ENCODE measurements at regions not wholly inside any gene's neighbourhood (a gene's known extent, or its start where the extent isn't known, plus 50 kb on each side); places are given as distances from the start of the nearest gene placed in this dataset.

DNA sequence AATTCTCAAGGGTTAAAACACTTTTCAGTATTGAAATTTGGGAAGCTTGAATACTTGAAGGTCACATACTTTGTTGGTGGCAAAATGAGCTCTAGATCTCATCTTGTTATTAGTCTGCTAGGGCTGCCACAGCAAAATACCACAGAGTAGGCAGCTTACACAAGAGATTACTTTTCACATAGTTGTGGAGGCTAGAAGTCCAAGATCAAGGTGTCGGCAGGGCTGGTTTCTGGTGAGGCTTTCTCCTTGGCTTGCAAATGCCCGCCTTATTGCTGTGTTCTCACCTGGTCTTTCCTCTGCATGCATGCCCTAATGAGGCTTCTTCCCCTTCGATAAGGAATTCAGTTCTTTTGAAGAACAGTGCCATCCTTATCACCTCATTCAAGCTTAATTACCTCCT lies 270.8 kb upstream of the ANKRD55 start:
- Histone ChIP-seq H3K9me2 (replicated peaks; ENCODE audit: low read depth, low read length) (no peaks in the 10 kb centered on the region), H3K36me3 (ENCODE audit: insufficient read depth, low read length) (no peaks in the 10 kb centered on the region), H2AFZ (ENCODE audit: low read length) (no peak overlapping the region), H3K4me1 (ENCODE audit: insufficient read depth, low read length, poor library complexity, severe bottlenecking) (peaks cover 7% of the 10 kb centered on the region), H3K27me3 (ENCODE audit: insufficient read depth, low read length, poor library complexity, severe bottlenecking) (no peaks in the 10 kb centered on the region), H3K9ac (ENCODE audit: low read depth, low read length, poor library complexity, severe bottlenecking) (no peak overlapping the region), H4K20me1 (ENCODE audit: insufficient read depth, low read length, poor library complexity, severe bottlenecking) (no peaks in the 10 kb centered on the region), H3K79me2 (ENCODE audit: insufficient read depth, low read length) (no peaks in the 10 kb centered on the region), H3K9me3 (ENCODE audit: insufficient read depth, low read depth, low read length) (no peaks in the 10 kb centered on the region), H3K4me3 (ENCODE audit: low read length, poor library complexity, severe bottlenecking) (no peak overlapping the region), H3F3A (ENCODE audit: low read depth) (no peaks in the 10 kb centered on the region), H3K4me2 (ENCODE audit: low read depth, low read length, poor library complexity, severe bottlenecking) (no peak overlapping the region)
- no peak for TF ChIP-seq EZH2phosphoT487 (IDR thresholded peaks at IDR 0.05; ENCODE audit: borderline replicate concordance)
- TF ChIP-seq, protein P1, sequence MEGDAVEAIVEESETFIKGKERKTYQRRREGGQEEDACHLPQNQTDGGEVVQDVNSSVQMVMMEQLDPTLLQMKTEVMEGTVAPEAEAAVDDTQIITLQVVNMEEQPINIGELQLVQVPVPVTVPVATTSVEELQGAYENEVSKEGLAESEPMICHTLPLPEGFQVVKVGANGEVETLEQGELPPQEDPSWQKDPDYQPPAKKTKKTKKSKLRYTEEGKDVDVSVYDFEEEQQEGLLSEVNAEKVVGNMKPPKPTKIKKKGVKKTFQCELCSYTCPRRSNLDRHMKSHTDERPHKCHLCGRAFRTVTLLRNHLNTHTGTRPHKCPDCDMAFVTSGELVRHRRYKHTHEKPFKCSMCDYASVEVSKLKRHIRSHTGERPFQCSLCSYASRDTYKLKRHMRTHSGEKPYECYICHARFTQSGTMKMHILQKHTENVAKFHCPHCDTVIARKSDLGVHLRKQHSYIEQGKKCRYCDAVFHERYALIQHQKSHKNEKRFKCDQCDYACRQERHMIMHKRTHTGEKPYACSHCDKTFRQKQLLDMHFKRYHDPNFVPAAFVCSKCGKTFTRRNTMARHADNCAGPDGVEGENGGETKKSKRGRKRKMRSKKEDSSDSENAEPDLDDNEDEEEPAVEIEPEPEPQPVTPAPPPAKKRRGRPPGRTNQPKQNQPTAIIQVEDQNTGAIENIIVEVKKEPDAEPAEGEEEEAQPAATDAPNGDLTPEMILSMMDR (conservative IDR thresholded peaks at IDR 0.05; ENCODE audit: low read length) = no peak

DNA sequence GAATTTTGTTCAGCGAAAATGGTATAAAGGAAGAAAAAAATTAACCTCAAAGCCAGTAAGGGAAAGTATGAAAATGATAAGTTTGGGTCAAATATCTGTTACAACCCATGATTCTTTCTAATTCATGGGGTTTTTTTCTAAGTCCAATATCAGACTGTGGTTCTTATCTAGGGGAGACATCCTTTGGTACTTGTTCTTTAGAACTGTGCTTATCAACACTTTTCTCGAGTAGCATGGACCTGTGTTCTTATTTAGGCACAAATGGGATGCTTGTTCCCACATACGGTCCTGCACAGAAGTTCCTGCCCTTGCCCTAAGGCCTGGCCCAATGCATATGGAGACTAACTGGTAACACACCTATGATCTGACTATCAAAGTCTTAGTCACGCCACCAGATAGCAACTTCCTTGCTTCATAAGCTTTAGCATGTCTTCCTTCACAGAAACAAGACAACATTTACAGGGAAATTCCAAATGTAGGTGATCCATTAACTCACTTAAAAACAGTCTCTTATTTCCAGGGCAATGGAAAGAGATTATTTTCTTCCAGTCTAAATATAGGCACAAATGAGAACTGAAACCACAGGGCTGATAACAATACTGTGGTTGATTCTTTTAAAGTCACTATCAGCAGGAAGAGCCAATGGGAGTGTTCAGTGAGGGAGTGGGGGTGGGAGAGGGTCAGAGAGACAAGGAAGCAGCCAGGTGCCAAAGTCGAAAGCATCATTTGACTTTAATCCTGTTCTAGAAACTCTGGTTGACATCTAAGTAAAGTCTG lies 268.8 kb upstream of the ANKRD55 start:
- Histone ChIP-seq H3K27me3 (ENCODE audit: insufficient read depth, low read length, poor library complexity, severe bottlenecking) (no peaks in the 10 kb centered on the region), H3K9me2 (replicated peaks; ENCODE audit: low read depth, low read length) (no peaks in the 10 kb centered on the region), H4K20me1 (ENCODE audit: insufficient read depth, low read length, poor library complexity, severe bottlenecking) (no peaks in the 10 kb centered on the region), H3K36me3 (ENCODE audit: insufficient read depth, low read length) (no peaks in the 10 kb centered on the region), H3K79me2 (ENCODE audit: insufficient read depth, low read length) (no peaks in the 10 kb centered on the region), H3K4me1 (ENCODE audit: insufficient read depth, low read length, poor library complexity, severe bottlenecking) (peaks cover 7% of the 10 kb centered on the region), H3K9me3 (ENCODE audit: insufficient read depth, low read depth, low read length) (no peaks in the 10 kb centered on the region), H3K9ac (ENCODE audit: low read depth, low read length, poor library complexity, severe bottlenecking) (no peak overlapping the region), H2AFZ (ENCODE audit: low read length) (no peak overlapping the region), H3K4me3 (ENCODE audit: low read length, poor library complexity, severe bottlenecking) (no peak overlapping the region), H3F3A (ENCODE audit: low read depth) (no peaks in the 10 kb centered on the region), H3K4me2 (ENCODE audit: low read depth, low read length, poor library complexity, severe bottlenecking) (no peak overlapping the region)
- no peak for TF ChIP-seq EZH2phosphoT487 (IDR thresholded peaks at IDR 0.05; ENCODE audit: borderline replicate concordance)
- TF ChIP-seq, protein P1 (conservative IDR thresholded peaks at IDR 0.05; ENCODE audit: low read length) = no peak

GRCh38 chr5:56499901-56500300 lies 266.8 kb upstream of the ANKRD55 start:
- H2AFZ ChIP-seq (ENCODE audit: low read length) = no peak overlapping the region
- H3K27me3 ChIP-seq (ENCODE audit: insufficient read depth, low read length, poor library complexity, severe bottlenecking) = no peaks in the 10 kb centered on the region
- H3K9me3 ChIP-seq (ENCODE audit: insufficient read depth, low read depth, low read length) = no peaks in the 10 kb centered on the region
- no peaks in the 10 kb centered on the region for H3K36me3 ChIP-seq (ENCODE audit: insufficient read depth, low read length)
- no peak overlapping the region for H3K4me3 ChIP-seq (ENCODE audit: low read length, poor library complexity, severe bottlenecking)
- no peaks in the 10 kb centered on the region for H3K9me2 ChIP-seq (replicated peaks; ENCODE audit: low read depth, low read length)
- H4K20me1 ChIP-seq (ENCODE audit: insufficient read depth, low read length, poor library complexity, severe bottlenecking) = no peaks in the 10 kb centered on the region
- no peak overlapping the region for H3K4me2 ChIP-seq (ENCODE audit: low read depth, low read length, poor library complexity, severe bottlenecking)
- no peaks in the 10 kb centered on the region for H3K79me2 ChIP-seq (ENCODE audit: insufficient read depth, low read length)
- peaks cover 7% of the 10 kb centered on the region for H3K4me1 ChIP-seq (ENCODE audit: insufficient read depth, low read length, poor library complexity, severe bottlenecking)
- TF ChIP-seq EZH2phosphoT487 (IDR thresholded peaks at IDR 0.05; ENCODE audit: borderline replicate concordance) = no peak
- H3K9ac ChIP-seq (ENCODE audit: low read depth, low read length, poor library complexity, severe bottlenecking) = no peak overlapping the region
- H3F3A ChIP-seq (ENCODE audit: low read depth) = no peaks in the 10 kb centered on the region

- Histone ChIP-seq H3K9me2 (replicated peaks; ENCODE audit: low read depth, low read length) (no peaks in the 10 kb centered on the region), H3K4me2 (ENCODE audit: low read depth, low read length, poor library complexity, severe bottlenecking) (no peak overlapping the region), H3K9me3 (ENCODE audit: insufficient read depth, low read depth, low read length) (no peaks in the 10 kb centered on the region), H3K4me3 (ENCODE audit: low read length, poor library complexity, severe bottlenecking) (no peak overlapping the region), H4K20me1 (ENCODE audit: insufficient read depth, low read length, poor library complexity, severe bottlenecking) (no peaks in the 10 kb centered on the region), H3K27me3 (ENCODE audit: insufficient read depth, low read length, poor library complexity, severe bottlenecking) (no peaks in the 10 kb centered on the region), H2AFZ (ENCODE audit: low read length) (no peak overlapping the region), H3K4me1 (ENCODE audit: insufficient read depth, low read length, poor library complexity, severe bottlenecking) (peaks cover 7% of the 10 kb centered on the region), H3K79me2 (ENCODE audit: insufficient read depth, low read length) (no peaks in the 10 kb centered on the region), H3K36me3 (ENCODE audit: insufficient read depth, low read length) (no peaks in the 10 kb centered on the region), H3F3A (ENCODE audit: low read depth) (no peaks in the 10 kb centered on the region), H3K9ac (ENCODE audit: low read depth, low read length, poor library complexity, severe bottlenecking) (no peak overlapping the region)
- TF ChIP-seq EZH2phosphoT487 (IDR thresholded peaks at IDR 0.05; ENCODE audit: borderline replicate concordance) = no peak
- TF ChIP-seq, protein P1 (conservative IDR thresholded peaks at IDR 0.05; ENCODE audit: low read length) = no peak
These were observed 266.4 kb upstream of the ANKRD55 start for GRCh38 chr5:56499491-56499890.

All from Loucy (cell line).